ENCODE measurements at regions not wholly inside any gene's neighbourhood (a gene's known extent, or its start where the extent isn't known, plus 50 kb on each side); places are given as distances from the start of the nearest gene placed in this dataset.
A peak's percentile ranks its signal among the peaks of the same experiment; 100 is the strongest.

DNA sequence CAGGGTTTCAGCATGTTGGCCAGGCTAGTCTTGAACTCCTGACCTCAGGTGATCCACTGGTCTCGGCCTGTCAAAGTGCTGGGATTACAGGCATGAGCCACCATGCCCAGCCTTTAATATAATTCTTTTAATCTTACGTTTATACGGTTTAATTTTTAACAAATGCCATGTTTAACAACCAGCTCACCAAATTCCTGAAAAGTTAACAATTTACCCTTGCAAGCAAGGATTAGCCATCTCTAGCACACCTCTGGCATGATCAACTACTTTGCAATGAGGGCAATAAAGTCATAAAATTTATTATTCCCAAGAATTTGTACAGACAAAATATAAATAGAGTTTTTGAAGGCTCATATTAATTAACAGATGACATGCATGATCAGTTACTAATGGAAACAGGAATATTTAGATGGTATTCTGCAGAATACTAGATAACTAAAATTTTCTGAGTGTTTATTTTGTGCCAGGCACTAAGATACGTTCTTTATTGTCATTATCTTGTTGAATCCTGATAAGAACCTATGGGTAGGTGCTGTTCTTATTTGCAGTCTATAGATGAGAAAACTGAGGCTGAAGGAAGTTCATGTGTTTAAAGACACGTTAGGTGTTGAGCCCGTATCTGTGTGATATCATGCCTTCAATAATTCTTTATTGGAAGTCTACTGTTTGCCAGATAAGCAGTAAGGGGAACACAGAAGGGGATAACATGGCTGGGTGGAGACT lies 190.1 kb downstream of the CDCA7 start:
- TF ChIP-seq, protein P1, sequence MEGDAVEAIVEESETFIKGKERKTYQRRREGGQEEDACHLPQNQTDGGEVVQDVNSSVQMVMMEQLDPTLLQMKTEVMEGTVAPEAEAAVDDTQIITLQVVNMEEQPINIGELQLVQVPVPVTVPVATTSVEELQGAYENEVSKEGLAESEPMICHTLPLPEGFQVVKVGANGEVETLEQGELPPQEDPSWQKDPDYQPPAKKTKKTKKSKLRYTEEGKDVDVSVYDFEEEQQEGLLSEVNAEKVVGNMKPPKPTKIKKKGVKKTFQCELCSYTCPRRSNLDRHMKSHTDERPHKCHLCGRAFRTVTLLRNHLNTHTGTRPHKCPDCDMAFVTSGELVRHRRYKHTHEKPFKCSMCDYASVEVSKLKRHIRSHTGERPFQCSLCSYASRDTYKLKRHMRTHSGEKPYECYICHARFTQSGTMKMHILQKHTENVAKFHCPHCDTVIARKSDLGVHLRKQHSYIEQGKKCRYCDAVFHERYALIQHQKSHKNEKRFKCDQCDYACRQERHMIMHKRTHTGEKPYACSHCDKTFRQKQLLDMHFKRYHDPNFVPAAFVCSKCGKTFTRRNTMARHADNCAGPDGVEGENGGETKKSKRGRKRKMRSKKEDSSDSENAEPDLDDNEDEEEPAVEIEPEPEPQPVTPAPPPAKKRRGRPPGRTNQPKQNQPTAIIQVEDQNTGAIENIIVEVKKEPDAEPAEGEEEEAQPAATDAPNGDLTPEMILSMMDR (conservative IDR thresholded peaks at IDR 0.05; ENCODE audit: low read depth, low read length), result no peak
- H3K4me3 ChIP-seq (ENCODE audit: low read length), result no peak overlapping the region
- no peak for DNase-seq (ENCODE audit: low read depth)

DNA sequence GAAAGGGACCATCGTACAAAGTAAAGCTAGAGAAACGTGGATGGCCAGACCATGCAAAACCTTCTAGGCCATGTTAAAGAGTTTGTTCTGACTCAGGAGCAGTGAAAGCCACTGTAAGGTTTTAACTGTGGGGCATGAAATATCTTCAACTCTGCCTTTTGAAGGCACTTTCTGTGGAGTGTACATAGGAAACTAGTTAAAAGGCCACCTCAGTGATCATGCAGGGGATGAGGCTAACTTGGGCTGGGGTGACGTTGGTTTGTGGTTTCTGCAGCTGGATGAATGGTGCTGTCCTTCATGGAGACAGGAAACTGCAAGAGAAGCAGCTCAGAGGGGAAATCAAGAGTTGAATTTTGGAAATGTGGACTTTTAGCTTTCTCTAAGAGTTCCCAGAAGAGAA lies 190.7 kb downstream of the CDCA7 start:
- H3K4me3 ChIP-seq (ENCODE audit: low read length), result no peak overlapping the region
- TF ChIP-seq, protein P1 (conservative IDR thresholded peaks at IDR 0.05; ENCODE audit: low read depth, low read length), result no peak
- no peak for DNase-seq (ENCODE audit: low read depth)

DNA sequence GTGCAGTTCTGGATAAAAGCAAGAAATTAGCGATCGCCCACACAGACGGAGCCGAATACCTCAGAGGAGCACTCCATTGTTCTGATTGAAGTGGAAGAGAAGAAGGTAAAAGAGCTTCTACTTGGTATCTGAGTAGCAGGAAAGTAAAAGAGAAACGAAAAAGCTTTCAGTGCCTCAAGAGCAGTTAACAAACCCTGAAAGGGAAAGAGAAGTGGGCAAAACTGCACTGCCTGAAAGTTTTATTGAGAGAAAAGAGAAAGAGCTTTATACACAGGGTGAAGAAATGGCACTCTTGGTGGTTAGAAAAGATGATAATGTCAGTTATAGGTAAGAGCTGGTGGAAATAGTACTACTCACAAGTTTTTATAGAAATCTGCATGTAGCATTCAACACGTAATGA lies 192.8 kb downstream of the CDCA7 start:
- no peak overlapping the region for H3K4me3 ChIP-seq (ENCODE audit: low read length)
- TF ChIP-seq, protein P1 (conservative IDR thresholded peaks at IDR 0.05; ENCODE audit: low read depth, low read length), result no peak
- no peak for DNase-seq (ENCODE audit: low read depth)

DNA sequence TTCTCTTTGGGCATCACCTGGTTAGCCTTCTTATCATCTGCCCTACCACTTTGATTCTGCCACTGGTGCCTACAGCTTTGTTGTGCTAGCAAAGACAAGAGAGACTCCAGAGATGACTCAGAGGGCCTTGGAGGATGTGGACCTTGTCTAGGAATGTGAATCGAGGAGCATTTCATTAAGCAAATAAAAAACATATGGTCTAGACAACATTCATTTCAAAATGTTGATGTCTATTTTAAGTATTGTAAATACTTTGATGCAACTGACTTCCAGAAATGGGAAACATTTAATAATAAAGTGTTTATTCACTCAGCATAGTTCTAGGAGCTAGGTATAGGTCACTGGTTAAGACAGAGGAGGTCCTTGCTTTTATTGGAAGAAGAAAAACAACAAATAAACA lies 195.5 kb downstream of the CDCA7 start:
- TF ChIP-seq, protein P1 (conservative IDR thresholded peaks at IDR 0.05; ENCODE audit: low read depth, low read length), result no peak
- H3K4me3 ChIP-seq (ENCODE audit: low read length), result no peak overlapping the region
- no peak for DNase-seq (ENCODE audit: low read depth)

DNA sequence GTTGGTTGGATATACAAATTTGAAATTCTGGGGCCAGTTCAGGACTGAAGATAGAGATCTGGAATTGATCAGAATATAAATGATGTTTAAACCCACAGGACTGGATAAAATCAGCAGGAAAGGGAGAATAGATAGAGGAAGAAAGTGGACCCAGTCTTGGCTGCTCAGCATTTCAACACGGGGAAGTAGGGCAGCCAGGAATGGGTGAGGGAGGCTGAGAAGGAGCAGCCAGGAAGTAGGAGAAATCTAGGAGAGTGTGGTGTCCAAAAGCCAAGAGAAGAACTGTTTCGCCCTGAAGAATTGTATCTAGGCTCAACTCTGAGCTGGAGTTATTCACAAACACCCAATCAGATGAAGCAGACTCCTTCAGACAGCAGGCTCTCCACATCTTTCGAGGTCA lies 197.9 kb downstream of the CDCA7 start:
- no peak overlapping the region for H3K4me3 ChIP-seq (ENCODE audit: low read length)
- TF ChIP-seq, protein P1 (conservative IDR thresholded peaks at IDR 0.05; ENCODE audit: low read depth, low read length), result no peak
- no peak for DNase-seq (ENCODE audit: low read depth)

DNA sequence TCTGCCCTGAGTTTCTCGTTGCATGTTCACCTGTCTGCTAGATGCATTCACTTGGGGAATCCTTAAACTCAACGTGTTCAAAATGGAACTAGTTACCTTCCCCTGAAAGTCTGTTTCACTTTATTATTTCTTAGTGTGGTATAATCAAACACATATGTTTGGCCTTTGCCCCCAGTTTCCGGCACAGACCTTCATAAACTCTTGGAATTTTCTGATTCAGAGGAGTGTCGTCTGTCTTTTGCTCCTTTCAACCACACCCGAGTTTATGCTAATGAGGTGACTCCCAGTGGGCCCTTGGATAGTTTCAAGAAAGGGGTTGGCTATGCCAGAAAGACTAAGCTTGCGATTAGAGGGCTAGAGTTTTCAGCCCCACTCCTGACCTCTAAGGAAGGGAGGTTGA lies 198.9 kb downstream of the CDCA7 start:
- H3K4me3 ChIP-seq (ENCODE audit: low read length), result no peak overlapping the region
- DNase-seq (ENCODE audit: low read depth), result no peak
- TF ChIP-seq, protein P1 (conservative IDR thresholded peaks at IDR 0.05; ENCODE audit: low read depth, low read length), result no peak

DNA sequence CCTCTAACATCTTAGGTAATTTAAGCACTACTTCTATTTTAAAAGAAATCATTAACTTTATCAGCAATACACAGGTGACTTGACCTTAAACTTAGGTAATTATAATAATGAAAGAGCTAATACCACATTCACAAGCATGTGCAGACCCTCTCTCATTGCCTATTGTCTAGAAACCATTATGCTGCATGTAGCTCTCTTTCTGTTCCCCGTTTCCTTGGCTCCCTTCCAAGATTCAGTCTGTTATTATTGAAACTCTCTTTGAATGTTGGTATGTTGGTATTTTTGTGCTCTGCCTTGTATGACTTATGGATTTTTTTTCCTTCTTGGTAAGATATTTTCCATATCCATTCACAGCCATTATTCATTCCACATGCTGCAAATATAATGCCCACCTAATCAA lies 201.2 kb downstream of the CDCA7 start:
- H3K4me3 ChIP-seq (ENCODE audit: low read length), result no peak overlapping the region
- TF ChIP-seq, protein P1 (conservative IDR thresholded peaks at IDR 0.05; ENCODE audit: low read depth, low read length), result no peak
- DNase-seq (ENCODE audit: low read depth), result peak; percentile 20
